ENCODE measurements at regions not wholly inside any gene's neighbourhood (a gene's known extent, or its start where the extent isn't known, plus 50 kb on each side); places are given as distances from the start of the nearest gene placed in this dataset.

- ATAC-seq (peak in 1 of 4 donors; percentile 42), DNase-seq (no peak)
- peaks cover 8% of the 10 kb centered on the region for H3K4me1 ChIP-seq
- H3K27ac ChIP-seq, result no peak overlapping the region
- no peak overlapping the region for H3K4me3 ChIP-seq
- whole genome bisulfite sequencing, 3 donors, result 16 to 28% (median 26%) methylated on average over 2 of the region's 2 CpGs
- no peaks in the 10 kb centered on the region for H3K27me3 ChIP-seq (ENCODE audit: insufficient read depth in 3 of 3, low read length in 2 of 3)
- no peaks in the 10 kb centered on the region for H3K9me3 ChIP-seq
- intact Hi-C loops (cut with DNase I), result loop anchor here in 1 of 2 donors (10.0 kb wide), 1 partner anchor 318 kb away; no protein-coding TSS in a partner anchor
- H3K36me3 ChIP-seq (ENCODE audit: insufficient read depth in 1 of 2, low read depth in 1 of 2), result no peaks in the 10 kb centered on the region
- no peak for TF ChIP-seq CTCF (IDR thresholded peaks at IDR 0.05)
Measured at GRCh38 chr7:15747301-15747700, 60.8 kb upstream of the MEOX2 start.

DNA sequence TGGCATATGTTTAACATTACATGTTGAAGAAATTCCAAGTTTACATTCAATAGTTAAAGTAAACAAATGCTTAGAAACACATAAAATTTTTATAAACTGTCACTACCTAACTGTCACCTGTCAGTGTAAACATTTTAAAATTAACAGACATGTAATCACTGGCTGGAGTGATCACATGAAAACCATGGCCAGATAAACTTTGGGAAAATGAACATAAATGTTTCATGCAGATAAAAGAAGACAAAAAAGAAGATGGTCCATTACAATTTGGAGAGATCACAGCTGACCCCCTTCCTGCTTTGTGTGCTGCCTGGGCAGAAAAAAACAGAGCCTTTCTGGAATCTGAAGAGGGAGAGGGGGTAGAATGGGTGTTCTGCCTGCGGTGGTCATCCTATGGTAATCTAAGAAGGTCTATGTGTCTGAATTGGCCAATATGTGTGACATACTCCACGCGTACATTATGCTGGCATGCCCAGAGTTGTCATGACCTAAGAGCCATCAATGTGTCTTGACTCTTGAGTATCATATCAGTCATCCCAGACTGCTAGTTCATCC is 57.5 kb upstream of the MEOX2 start:
- WGBS, 3 donors, result 65 to 97% (median 67%) methylated on average over 2 to 3 of the region's 3 CpGs
- H3K9me3 ChIP-seq, result no peaks in the 10 kb centered on the region
- no peaks in the 10 kb centered on the region for H3K27me3 ChIP-seq (ENCODE audit: insufficient read depth in 3 of 3, low read length in 2 of 3)
- no peaks in the 10 kb centered on the region for H3K36me3 ChIP-seq (ENCODE audit: insufficient read depth in 1 of 2, low read depth in 1 of 2)
- TF ChIP-seq CTCF (IDR thresholded peaks at IDR 0.05), result no peak
- no peak for DNase-seq
- no peak overlapping the region for H3K27ac ChIP-seq
- ATAC-seq, result no peak
- peaks cover 8% of the 10 kb centered on the region for H3K4me1 ChIP-seq
- H3K4me3 ChIP-seq, result no peak overlapping the region
- intact Hi-C loops (cut with DNase I), result loop anchor here in 1 of 2 donors (10.0 kb wide), 1 partner anchor 321 kb away; no protein-coding TSS in a partner anchor

DNA sequence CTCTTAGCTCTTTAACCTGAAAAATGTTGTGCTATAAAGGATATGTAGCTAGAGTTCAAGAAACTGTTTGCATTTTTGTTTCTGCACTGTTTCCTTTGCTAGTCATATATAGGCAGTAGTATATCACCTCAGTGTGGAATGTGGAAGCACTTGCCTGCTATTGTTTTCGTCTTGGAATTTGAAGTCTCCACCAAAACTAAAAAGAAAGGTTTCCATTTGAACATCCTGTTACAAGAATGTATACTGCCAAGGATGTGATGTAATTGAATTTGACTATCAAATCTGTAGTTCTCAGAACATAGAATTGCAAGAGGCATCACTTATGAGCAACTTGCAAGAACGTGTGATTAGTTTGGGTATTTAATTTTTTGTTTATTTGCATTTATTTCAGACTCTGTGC is 51.1 kb upstream of the MEOX2 start:
- H3K27ac ChIP-seq, result no peak overlapping the region
- TF ChIP-seq CTCF (IDR thresholded peaks at IDR 0.05), result no peak
- no peaks in the 10 kb centered on the region for H3K36me3 ChIP-seq (ENCODE audit: insufficient read depth in 1 of 2, low read depth in 1 of 2)
- DNase-seq (no peak), ATAC-seq (no peak)
- H3K27me3 ChIP-seq (ENCODE audit: insufficient read depth in 3 of 3, low read length in 2 of 3), result no peaks in the 10 kb centered on the region
- no peak overlapping the region for H3K4me3 ChIP-seq
- no peaks in the 10 kb centered on the region for H3K9me3 ChIP-seq
- H3K4me1 ChIP-seq, result no peaks in the 10 kb centered on the region
- 51 to 64% (median 51%) methylated on average over 2 of the region's 2 CpGs for WGBS, 3 donors
- intact Hi-C loops (cut with DNase I), result no loop called here
